ENCODE measurements at regions not wholly inside any gene's neighbourhood (a gene's known extent, or its start where the extent isn't known, plus 50 kb on each side); places are given as distances from the start of the nearest gene placed in this dataset.

DNA sequence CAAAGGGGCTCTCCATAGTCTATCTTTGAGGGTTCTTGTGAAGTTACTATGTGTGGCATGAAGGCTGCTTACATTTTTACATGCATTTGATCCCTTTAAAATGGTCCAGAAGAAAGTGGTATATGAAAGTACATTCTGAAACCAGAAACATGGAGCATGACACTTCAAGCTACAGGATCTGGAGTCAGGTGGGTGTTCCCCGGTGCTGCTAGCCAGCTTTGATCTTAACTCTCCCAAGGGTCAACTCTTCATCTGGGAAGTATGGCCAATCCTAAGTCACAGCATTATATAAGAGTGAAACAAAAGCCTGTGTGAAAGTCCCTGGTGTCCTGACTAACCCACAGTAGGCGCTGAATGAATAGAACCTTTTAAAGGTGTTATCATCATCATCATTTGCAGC, 91.0 kb upstream of the TAS2R1 start:
- H3K4me3 ChIP-seq (ENCODE audit: low read depth, low read length, poor library complexity, severe bottlenecking) = no peak overlapping the region
- no peaks in the 10 kb centered on the region for H3K4me1 ChIP-seq (ENCODE audit: insufficient read depth, low read length, severe bottlenecking)
- H3K9me2 ChIP-seq (ENCODE audit: low read depth, low read length) = no peaks in the 10 kb centered on the region
- TF ChIP-seq, protein P1, sequence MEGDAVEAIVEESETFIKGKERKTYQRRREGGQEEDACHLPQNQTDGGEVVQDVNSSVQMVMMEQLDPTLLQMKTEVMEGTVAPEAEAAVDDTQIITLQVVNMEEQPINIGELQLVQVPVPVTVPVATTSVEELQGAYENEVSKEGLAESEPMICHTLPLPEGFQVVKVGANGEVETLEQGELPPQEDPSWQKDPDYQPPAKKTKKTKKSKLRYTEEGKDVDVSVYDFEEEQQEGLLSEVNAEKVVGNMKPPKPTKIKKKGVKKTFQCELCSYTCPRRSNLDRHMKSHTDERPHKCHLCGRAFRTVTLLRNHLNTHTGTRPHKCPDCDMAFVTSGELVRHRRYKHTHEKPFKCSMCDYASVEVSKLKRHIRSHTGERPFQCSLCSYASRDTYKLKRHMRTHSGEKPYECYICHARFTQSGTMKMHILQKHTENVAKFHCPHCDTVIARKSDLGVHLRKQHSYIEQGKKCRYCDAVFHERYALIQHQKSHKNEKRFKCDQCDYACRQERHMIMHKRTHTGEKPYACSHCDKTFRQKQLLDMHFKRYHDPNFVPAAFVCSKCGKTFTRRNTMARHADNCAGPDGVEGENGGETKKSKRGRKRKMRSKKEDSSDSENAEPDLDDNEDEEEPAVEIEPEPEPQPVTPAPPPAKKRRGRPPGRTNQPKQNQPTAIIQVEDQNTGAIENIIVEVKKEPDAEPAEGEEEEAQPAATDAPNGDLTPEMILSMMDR (IDR thresholded peaks at IDR 0.05; ENCODE audit: low read length) = no peak
- no peak for TF ChIP-seq EZH2 (IDR thresholded peaks at IDR 0.05; ENCODE audit: borderline replicate concordance, low read length)
- H3K9me3 ChIP-seq (ENCODE audit: low read length) = no peaks in the 10 kb centered on the region
- H3K27ac ChIP-seq (ENCODE audit: low read depth, low read length, poor library complexity, severe bottlenecking) = no peak overlapping the region
- H3K79me2 ChIP-seq (ENCODE audit: insufficient read depth, low read length) = no peaks in the 10 kb centered on the region
- no peak overlapping the region for H3K9ac ChIP-seq (ENCODE audit: low read length)
- no peaks in the 10 kb centered on the region for H3K27me3 ChIP-seq (ENCODE audit: insufficient read depth, low read length)
- no peaks in the 10 kb centered on the region for H3K36me3 ChIP-seq (ENCODE audit: insufficient read depth, low read length)
- no peaks in the 10 kb centered on the region for H3F3A ChIP-seq (ENCODE audit: insufficient read depth, low read length)
- no peaks in the 10 kb centered on the region for H4K20me1 ChIP-seq (ENCODE audit: insufficient read depth, low read length)
- H3K4me2 ChIP-seq (ENCODE audit: low read length) = no peak overlapping the region
- H2AFZ ChIP-seq (ENCODE audit: low read length) = no peak overlapping the region

DNA sequence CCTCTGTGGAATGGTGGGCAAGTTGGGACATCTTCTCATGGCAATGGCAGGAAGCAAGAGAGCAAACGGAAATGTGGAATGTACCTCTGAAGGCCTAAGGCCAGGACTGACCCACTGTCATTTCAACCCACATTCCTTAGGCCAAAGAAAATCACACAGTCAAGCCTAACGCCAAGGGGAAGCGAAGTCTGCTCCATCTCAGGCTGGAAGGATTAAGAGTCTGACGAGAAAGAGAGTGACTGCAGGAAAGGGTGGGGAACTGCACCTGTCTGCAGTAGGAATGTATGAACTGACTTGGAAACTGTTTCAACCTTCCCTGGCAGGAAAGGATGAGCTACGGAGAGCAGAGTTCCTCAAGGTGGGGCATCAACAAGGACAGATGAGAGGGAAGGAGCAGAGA, 90.2 kb upstream of the TAS2R1 start:
- no peaks in the 10 kb centered on the region for H3K4me1 ChIP-seq (ENCODE audit: insufficient read depth, low read length, severe bottlenecking)
- no peak overlapping the region for H3K27ac ChIP-seq (ENCODE audit: low read depth, low read length, poor library complexity, severe bottlenecking)
- H2AFZ ChIP-seq (ENCODE audit: low read length) = no peak overlapping the region
- no peaks in the 10 kb centered on the region for H3K9me2 ChIP-seq (ENCODE audit: low read depth, low read length)
- H3K9me3 ChIP-seq (ENCODE audit: low read length) = no peaks in the 10 kb centered on the region
- no peaks in the 10 kb centered on the region for H4K20me1 ChIP-seq (ENCODE audit: insufficient read depth, low read length)
- H3F3A ChIP-seq (ENCODE audit: insufficient read depth, low read length) = no peaks in the 10 kb centered on the region
- H3K4me3 ChIP-seq (ENCODE audit: low read depth, low read length, poor library complexity, severe bottlenecking) = no peak overlapping the region
- no peaks in the 10 kb centered on the region for H3K36me3 ChIP-seq (ENCODE audit: insufficient read depth, low read length)
- H3K4me2 ChIP-seq (ENCODE audit: low read length) = no peak overlapping the region
- H3K27me3 ChIP-seq (ENCODE audit: insufficient read depth, low read length) = no peaks in the 10 kb centered on the region
- no peak overlapping the region for H3K9ac ChIP-seq (ENCODE audit: low read length)
- TF ChIP-seq, protein P1 (IDR thresholded peaks at IDR 0.05; ENCODE audit: low read length) = no peak
- TF ChIP-seq EZH2 (IDR thresholded peaks at IDR 0.05; ENCODE audit: borderline replicate concordance, low read length) = no peak
- no peaks in the 10 kb centered on the region for H3K79me2 ChIP-seq (ENCODE audit: insufficient read depth, low read length)

DNA sequence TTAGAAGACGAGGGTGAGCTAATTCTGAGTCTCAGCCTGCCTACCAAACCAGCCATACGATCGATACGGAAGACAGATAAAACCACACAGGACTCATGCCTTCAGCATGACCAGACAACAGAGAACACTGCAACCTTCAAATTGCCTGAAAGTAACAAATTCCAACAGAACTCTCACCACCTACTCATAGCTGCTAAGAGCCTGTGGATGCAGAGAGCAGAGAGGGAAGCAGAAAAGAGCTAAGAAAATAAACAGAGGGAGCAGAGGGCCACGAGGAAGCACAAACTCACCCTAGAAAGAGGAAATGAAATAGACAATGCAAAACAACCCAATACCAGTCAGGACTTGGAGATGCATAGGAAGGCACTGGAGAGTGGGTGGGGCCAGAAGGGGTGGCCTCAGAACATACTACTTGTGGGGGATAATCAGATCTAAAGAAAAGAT, 86.7 kb upstream of the TAS2R1 start:
- TF ChIP-seq, protein P1 (IDR thresholded peaks at IDR 0.05; ENCODE audit: low read length) = no peak
- TF ChIP-seq EZH2 (IDR thresholded peaks at IDR 0.05; ENCODE audit: borderline replicate concordance, low read length) = no peak
- H3K27ac ChIP-seq (ENCODE audit: low read depth, low read length, poor library complexity, severe bottlenecking) = no peak overlapping the region
- no peaks in the 10 kb centered on the region for H3K36me3 ChIP-seq (ENCODE audit: insufficient read depth, low read length)
- no peak overlapping the region for H2AFZ ChIP-seq (ENCODE audit: low read length)
- H3K4me2 ChIP-seq (ENCODE audit: low read length) = no peak overlapping the region
- no peaks in the 10 kb centered on the region for H3K9me2 ChIP-seq (ENCODE audit: low read depth, low read length)
- H3K4me1 ChIP-seq (ENCODE audit: insufficient read depth, low read length, severe bottlenecking) = no peaks in the 10 kb centered on the region
- no peaks in the 10 kb centered on the region for H3K79me2 ChIP-seq (ENCODE audit: insufficient read depth, low read length)
- H4K20me1 ChIP-seq (ENCODE audit: insufficient read depth, low read length) = no peaks in the 10 kb centered on the region
- no peaks in the 10 kb centered on the region for H3K9me3 ChIP-seq (ENCODE audit: low read length)
- no peak overlapping the region for H3K4me3 ChIP-seq (ENCODE audit: low read depth, low read length, poor library complexity, severe bottlenecking)
- no peaks in the 10 kb centered on the region for H3F3A ChIP-seq (ENCODE audit: insufficient read depth, low read length)
- H3K9ac ChIP-seq (ENCODE audit: low read length) = no peak overlapping the region
- no peaks in the 10 kb centered on the region for H3K27me3 ChIP-seq (ENCODE audit: insufficient read depth, low read length)
